IMR-90 (cell line): ENCODE measurements at regions not wholly inside any gene's neighbourhood (a gene's known extent, or its start where the extent isn't known, plus 50 kb on each side); places are given as distances from the start of the nearest gene placed in this dataset.
A peak's percentile ranks its signal among the peaks of the same experiment; 100 is the strongest.
"Not testable (repeated sequence)": the region's sequence is repeated elsewhere in the genome, so short reads cannot be mapped to it uniquely, and the experiment has no call there.

Source experiments
- ATAC-seq: fragments of 200-7000 bp; cut with Tn5 transposase; 2 replicates; pipeline ENCODE4 v1.9.1; 2020; ENCODE audit warnings: low read depth, mild to moderate bottlenecking, moderate library complexity
- BruUV-seq: library from RNA; stranded (reverse); fragments of 400-500 nt; replicated peaks from 2 replicates; lab custom pipeline; 2021; lab: Mats Ljungman, UMichigan
- CTCF ChIA-PET: fragments of 300-600 bp; formaldehyde crosslinking; extraction: SDS; loops from one replicate; lab custom pipeline; 2021; ENCODE audit warnings: antibody characterized with exemption; lab: Yijun Ruan, JAX
- POLR2A ChIA-PET: fragments of 300-600 bp; sonication (Branson Sonifier 250); formaldehyde crosslinking; loops from one replicate; lab custom pipeline; 2022; ENCODE audit warnings: antibody characterized with exemption; ENCODE audit not compliant: unreplicated experiment; lab: Charles Lee
- DNase-seq: peaks from one replicate; pipeline ENCODE4 v3.0.0; 2013
- H2AFZ ChIP-seq: replicated peaks from 2 replicates; pipeline ENCODE3; 2013; ENCODE audit warnings: low read length, mild to moderate bottlenecking; ENCODE audit not compliant: poor library complexity
- H2AK5ac ChIP-seq: 2 replicates; pipeline ENCODE4 v1.6.1; 2013; ENCODE audit warnings: low read depth, low read length, inconsistent platforms
- H2AK9ac ChIP-seq: replicated peaks from 2 replicates; pipeline ENCODE3; 2013; ENCODE audit warnings: mild to moderate bottlenecking, low read depth, low read length, moderate library complexity; ENCODE audit not compliant: poor library complexity
- H2BK120ac ChIP-seq: 2 replicates; pipeline ENCODE4 v1.6.1; 2013; ENCODE audit warnings: low read depth, low read length, inconsistent platforms
- H2BK15ac ChIP-seq: 3 replicates; pipeline ENCODE4 v1.6.1; 2013; ENCODE audit warnings: low read depth, low read length, inconsistent platforms
- H2BK20ac ChIP-seq: 2 replicates; pipeline ENCODE4 v1.6.1; 2013; ENCODE audit warnings: low read depth, mild to moderate bottlenecking, inconsistent platforms, low read length, moderate library complexity
- H2BK5ac ChIP-seq: 2 replicates; pipeline ENCODE4 v1.6.1; 2013; ENCODE audit warnings: mild to moderate bottlenecking, low read depth, low read length, inconsistent platforms; ENCODE audit not compliant: poor library complexity, severe bottlenecking
- H3K14ac ChIP-seq: replicated peaks from 2 replicates; pipeline ENCODE4 v1.6.1; 2013; ENCODE audit warnings: low read depth, low read length, inconsistent platforms
- H3K18ac ChIP-seq: 2 replicates; pipeline ENCODE4 v1.6.1; 2013; ENCODE audit warnings: low read depth, low read length, control low read depth
- H3K23ac ChIP-seq: 2 replicates; pipeline ENCODE4 v1.6.1; 2013; ENCODE audit warnings: low read depth, low read length, inconsistent platforms
- H3K27ac ChIP-seq: 2 replicates; pipeline ENCODE4 v1.5.1; 2013; ENCODE audit warnings: mild to moderate bottlenecking, control low read depth, low read length; ENCODE audit not compliant: insufficient read depth
- H3K27me3 ChIP-seq: 2 replicates; pipeline ENCODE4 v1.6.1; 2013; ENCODE audit warnings: low read length; ENCODE audit not compliant: control insufficient read depth, insufficient read depth
- H3K36me3 ChIP-seq: 2 replicates; pipeline ENCODE4 v1.6.1; 2013; ENCODE audit warnings: low read length, mixed read lengths; ENCODE audit not compliant: control insufficient read depth, insufficient read depth
- H3K4ac ChIP-seq: 2 replicates; pipeline ENCODE4 v1.6.1; 2013; ENCODE audit warnings: low read depth, low read length, inconsistent platforms
- H3K4me1 ChIP-seq: 2 replicates; pipeline ENCODE4 v1.6.1; 2013; ENCODE audit warnings: low read length, mixed read lengths; ENCODE audit not compliant: control insufficient read depth, insufficient read depth
- H3K4me2 ChIP-seq: 2 replicates; pipeline ENCODE4 v1.6.1; 2013; ENCODE audit warnings: low read depth, mild to moderate bottlenecking, control low read depth, low read length, moderate library complexity
- H3K4me3 ChIP-seq: 2 replicates; pipeline ENCODE4 v1.5.1; 2013; ENCODE audit warnings: low read depth, mild to moderate bottlenecking, control low read depth, low read length, moderate library complexity; ENCODE audit not compliant: insufficient read depth
- H3K56ac ChIP-seq: 2 replicates; pipeline ENCODE4 v1.6.1; 2013; ENCODE audit warnings: low read length, inconsistent platforms; ENCODE audit not compliant: insufficient read depth; ENCODE audit errors: extremely low read depth
- H3K79me1 ChIP-seq, 2 experiments: 2 replicates each; pipeline ENCODE4 v1.6.1; 2013; ENCODE audit warnings: low read length in 2 of 2, inconsistent platforms in 1 of 2, low read depth in 1 of 2
- H3K9ac ChIP-seq: 2 replicates; pipeline ENCODE4 v1.6.1; 2013; ENCODE audit warnings: low read depth, low read length, control low read depth
- H3K9me1 ChIP-seq: 2 replicates; pipeline ENCODE4 v1.6.1; 2013; ENCODE audit warnings: low read length, inconsistent platforms; ENCODE audit not compliant: insufficient read depth
- H3K9me3 ChIP-seq: 2 replicates; pipeline ENCODE4 v1.6.1; 2013; ENCODE audit warnings: low read length; ENCODE audit not compliant: control insufficient read depth, insufficient read depth
- H4K20me1 ChIP-seq: 2 replicates; pipeline ENCODE4 v1.6.1; 2013; ENCODE audit warnings: low read length, inconsistent platforms; ENCODE audit not compliant: insufficient read depth
- H4K5ac ChIP-seq: 2 replicates; pipeline ENCODE4 v1.6.1; 2013; ENCODE audit warnings: mild to moderate bottlenecking, low read depth, low read length, control low read depth
- H4K8ac ChIP-seq, 2 experiments: 2 replicates each; pipeline ENCODE4 v1.6.1; 2013; ENCODE audit warnings: low read depth in 2 of 2, low read length in 2 of 2, control low read depth in 1 of 2, inconsistent platforms in 1 of 2
- H4K91ac ChIP-seq: 2 replicates; pipeline ENCODE4 v1.6.1; 2013; ENCODE audit warnings: low read depth, low read length, inconsistent platforms; ENCODE audit not compliant: insufficient read depth
- WGBS, 2 experiments: methylation state at CpG; one replicate each; pipeline versions ENCODE4 v1.1.5 to v1.1.7; 2013; ENCODE audit warnings: missing lambda C conversion rate in 2 of 2; ENCODE audit not compliant: insufficient read length in 1 of 2; ENCODE audit errors: extremely low coverage in 2 of 2; 5-methylcytosine and 5-hydroxymethylcytosine counted together
- dilution Hi-C: fragments of 300-500 bp; cut with HindIII; formaldehyde crosslinking; loops from one replicate; pipeline ENCODE4 v1.14.3; 2018; ENCODE audit warnings: low sequenced_read_pairs; ENCODE audit not compliant: unreplicated experiment
- in situ Hi-C: fragments of 300-500 bp; cut with MboI; formaldehyde crosslinking; loops from 3 replicates; pipeline ENCODE4 v1.14.3; 2019; ENCODE audit warnings: low sequenced_read_pairs, inconsistent platforms, mixed read lengths
- intact Hi-C: fragments of 100-400 bp; cut with micrococcal nuclease; formaldehyde crosslinking; loops from 2 replicates; pipeline ENCODE4 v1.10.0; 2022

- H2BK15ac ChIP-seq, H3K14ac ChIP-seq, H3K23ac ChIP-seq, H3K27ac ChIP-seq, H4K20me1 ChIP-seq, DNase-seq, H2BK120ac ChIP-seq, H2AFZ ChIP-seq, in situ Hi-C loops, H3K56ac ChIP-seq, H3K4me3 ChIP-seq, H4K8ac ChIP-seq, H3K4me1 ChIP-seq, intact Hi-C loops, H3K79me1 ChIP-seq, ATAC-seq, H2BK5ac ChIP-seq, H2AK9ac ChIP-seq, H4K5ac ChIP-seq, H2AK5ac ChIP-seq, H3K18ac ChIP-seq, dilution Hi-C loops, H3K9me3 ChIP-seq, H3K27me3 ChIP-seq, H3K4ac ChIP-seq, H3K9ac ChIP-seq, CTCF ChIA-PET, H2BK20ac ChIP-seq, BruUV-seq, POLR2A ChIA-PET, H3K36me3 ChIP-seq, H4K91ac ChIP-seq, H3K9me1 ChIP-seq, H3K4me2 ChIP-seq: not testable (repeated sequence)
- WGBS, 2 experiments: 0% methylated on average over 1 of the region's 7 CpGs; no CpG with 5 or more reads in 1 of the 2 experiments
These were observed 168.7 kb downstream of the GOSR1 start for GRCh38 chr17:30645875-30646274.

GRCh38 chr17:30644713-30645112, 167.5 kb downstream of the GOSR1 start:
- H3K4me2 ChIP-seq, H3K4me1 ChIP-seq, H3K36me3 ChIP-seq, H2BK20ac ChIP-seq, H3K27ac ChIP-seq, H2BK5ac ChIP-seq, H2BK120ac ChIP-seq, H3K9me1 ChIP-seq, POLR2A ChIA-PET, H2AK5ac ChIP-seq, H3K4me3 ChIP-seq, H2AFZ ChIP-seq, H3K27me3 ChIP-seq, H4K20me1 ChIP-seq, H2AK9ac ChIP-seq, dilution Hi-C loops, H4K5ac ChIP-seq, H3K23ac ChIP-seq, H3K14ac ChIP-seq, H4K8ac ChIP-seq, BruUV-seq, DNase-seq, H3K56ac ChIP-seq, intact Hi-C loops, H4K91ac ChIP-seq, H3K9ac ChIP-seq, H3K79me1 ChIP-seq, H3K9me3 ChIP-seq, H3K18ac ChIP-seq, H3K4ac ChIP-seq, in situ Hi-C loops, CTCF ChIA-PET, H2BK15ac ChIP-seq: not testable (repeated sequence)
- peak; percentile 76 for ATAC-seq
- no CpG with 5 or more reads among the region's 8 CpGs for WGBS, 2 experiments
